Renal pelvis (tissue), 1 donor: ENCODE measurements at regions not wholly inside any gene's neighbourhood (a gene's known extent, or its start where the extent isn't known, plus 50 kb on each side); places are given as distances from the start of the nearest gene placed in this dataset.
A peak's percentile ranks its signal among the peaks of the same experiment; 100 is the strongest.

Source experiments
- DNase-seq: peaks from one replicate; pipeline ENCODE4 v3.0.0-alpha.2; 2013

- no peak for DNase-seq
Measured at GRCh38 chr10:30256084-30256483, 93.0 kb downstream of the MTPAP start.

GRCh38 chr10:30254926-30255325 lies 94.2 kb downstream of the MTPAP start:
- DNase-seq = no peak

DNA sequence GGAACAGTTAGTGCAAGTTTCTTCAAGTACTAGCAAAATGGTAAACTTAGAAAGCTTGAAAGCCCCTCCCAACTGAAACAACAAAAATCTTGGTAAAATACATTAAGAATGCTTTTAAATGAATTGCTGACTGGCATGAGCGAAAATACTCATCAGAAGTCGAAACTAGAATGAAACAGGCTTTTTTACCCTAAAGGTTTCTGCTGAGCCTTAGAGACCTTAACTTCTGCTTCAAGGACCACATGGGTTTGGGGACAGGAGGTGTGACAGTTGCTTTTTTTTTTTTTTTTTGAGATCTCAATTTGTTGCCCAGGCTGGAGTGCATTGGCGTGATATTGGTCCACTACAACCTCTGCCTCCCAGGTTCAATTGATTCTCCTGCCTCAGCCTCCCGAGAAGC lies 100.3 kb downstream of the MTPAP start:
- no peak for DNase-seq

DNA sequence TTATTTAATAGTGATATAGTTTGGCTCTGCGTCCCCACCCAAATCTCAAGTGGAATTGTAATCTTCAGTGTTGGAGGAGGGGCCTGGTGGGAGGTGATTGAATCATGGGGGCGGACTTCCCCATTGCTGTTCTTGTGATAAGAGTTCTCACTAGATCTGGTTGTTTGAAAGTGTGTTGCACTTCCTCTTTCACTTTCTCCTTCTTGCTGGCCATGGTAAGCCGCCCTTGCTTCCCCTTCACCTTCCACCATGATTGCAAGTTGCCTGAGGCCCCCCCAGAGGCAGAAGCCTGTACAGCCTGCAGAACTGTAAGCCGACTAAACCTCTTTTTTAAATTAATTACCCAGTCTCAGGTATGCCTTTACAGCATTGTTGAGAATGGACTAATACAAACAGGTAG lies 101.4 kb downstream of the MTPAP start:
- no peak for DNase-seq

DNA sequence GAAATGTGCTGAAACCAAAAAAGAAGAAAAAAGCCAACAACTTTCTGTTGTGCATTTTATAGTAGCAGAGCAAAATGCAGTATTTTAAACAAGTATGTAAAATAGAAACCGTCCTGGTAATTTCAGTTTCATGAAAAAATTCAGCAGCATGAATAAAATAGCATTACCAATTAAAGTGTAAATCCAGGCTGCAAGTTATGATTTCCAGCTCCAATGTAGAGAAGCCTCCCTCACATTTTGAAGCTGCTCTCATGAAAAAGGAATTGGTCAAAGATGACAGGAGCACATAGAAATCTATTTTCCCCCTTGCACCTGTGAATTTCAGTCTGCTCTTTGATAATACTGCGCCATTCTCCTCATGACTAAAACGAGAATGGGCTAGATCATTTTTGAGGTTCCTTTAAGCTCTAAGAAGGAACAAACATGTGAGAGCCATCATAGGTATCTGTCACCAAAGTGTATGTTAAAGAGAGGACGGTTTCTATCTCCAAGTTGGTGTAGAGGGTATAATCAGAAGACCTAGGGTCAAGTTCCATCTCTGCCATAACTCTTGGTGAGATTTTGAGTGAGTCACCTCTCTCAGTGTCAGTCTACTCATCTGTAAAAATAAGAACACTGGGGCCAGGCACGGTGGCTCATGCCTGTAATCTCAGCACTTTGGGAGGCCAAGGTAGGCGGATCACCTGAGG lies 107.5 kb downstream of the MTPAP start:
- no peak for DNase-seq

GRCh38 chr10:30238836-30239235 lies 110.2 kb downstream of the MTPAP start:
- DNase-seq = no peak

DNA sequence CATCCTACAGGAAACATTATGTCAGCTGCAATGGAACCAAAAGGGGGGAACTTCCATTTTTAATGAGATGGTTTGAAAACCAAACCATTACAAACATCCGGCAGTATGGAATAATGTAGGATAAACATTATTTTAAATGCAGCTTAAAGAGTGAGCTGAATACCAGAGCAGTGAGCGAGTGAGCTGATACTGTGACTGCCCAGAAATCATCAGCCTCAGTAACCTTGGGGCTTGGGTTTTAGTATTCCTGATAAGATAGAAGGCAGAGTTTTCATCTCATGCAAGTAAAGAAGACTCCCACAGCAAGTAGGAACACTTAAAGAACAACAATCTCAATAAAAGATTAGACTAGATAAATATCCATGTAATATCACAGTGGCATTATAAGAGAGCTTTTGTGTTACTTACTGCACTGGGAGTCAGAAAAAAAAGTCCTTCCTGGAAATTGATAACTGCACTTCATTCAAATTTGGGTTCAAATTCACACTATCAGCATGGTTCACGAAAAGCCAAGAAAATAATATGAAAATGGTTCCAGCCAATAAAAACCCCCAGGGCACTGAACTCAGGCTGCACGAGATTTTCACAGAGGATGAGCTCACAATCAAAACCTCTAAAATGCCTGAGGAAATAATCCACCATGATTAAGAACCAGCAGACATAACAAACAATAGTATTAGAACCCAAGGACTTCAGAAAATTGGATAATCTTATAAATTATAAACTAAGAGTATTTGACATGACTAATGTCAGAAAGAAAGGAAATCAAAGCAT lies 115.7 kb downstream of the MTPAP start:
- no peak for DNase-seq

- DNase-seq = no peak
Measured at GRCh38 chr10:30231709-30232108, 117.4 kb downstream of the MTPAP start.

DNA sequence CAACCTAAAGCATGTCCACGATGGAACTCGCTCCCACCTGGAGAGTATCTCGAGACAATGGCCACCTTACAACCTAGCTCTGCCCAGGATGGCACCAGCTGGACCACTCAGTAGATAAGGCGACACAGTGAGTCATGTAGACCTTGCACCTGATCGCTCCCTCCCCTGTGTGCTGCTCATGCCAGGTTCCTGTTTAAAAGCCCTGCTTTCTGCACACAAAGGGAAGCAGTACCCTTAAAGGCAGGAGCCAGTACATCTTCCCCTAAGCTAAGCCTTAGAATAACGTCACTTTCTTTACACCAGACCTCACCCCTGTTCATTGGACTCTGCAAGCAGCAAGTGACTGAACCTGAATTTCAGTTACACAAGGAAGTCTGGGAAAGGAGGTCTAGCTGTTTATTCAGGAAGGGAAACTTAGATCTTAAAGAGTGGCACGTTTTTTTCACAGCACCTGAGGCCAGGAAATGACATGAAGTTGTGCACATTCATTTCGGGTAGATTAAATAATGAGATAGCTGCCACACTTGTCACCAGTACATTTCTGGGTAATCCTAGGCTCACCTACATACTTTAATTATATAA lies 117.9 kb downstream of the MTPAP start:
- DNase-seq = no peak

- no peak for DNase-seq
Measured at GRCh38 chr10:30229536-30229935, 119.5 kb downstream of the MTPAP start.

- DNase-seq = no peak
Measured at GRCh38 chr10:30228417-30229036, 120.6 kb downstream of the MTPAP start.

- DNase-seq = no peak
Measured at GRCh38 chr10:30227481-30227880, 121.6 kb downstream of the MTPAP start.

- peak; percentile 64 for DNase-seq
Measured at GRCh38 chr10:30219971-30220751, 128.9 kb downstream of the MTPAP start.

- DNase-seq = no peak
Measured at GRCh38 chr10:30216821-30217220, 132.3 kb downstream of the MTPAP start.

DNA sequence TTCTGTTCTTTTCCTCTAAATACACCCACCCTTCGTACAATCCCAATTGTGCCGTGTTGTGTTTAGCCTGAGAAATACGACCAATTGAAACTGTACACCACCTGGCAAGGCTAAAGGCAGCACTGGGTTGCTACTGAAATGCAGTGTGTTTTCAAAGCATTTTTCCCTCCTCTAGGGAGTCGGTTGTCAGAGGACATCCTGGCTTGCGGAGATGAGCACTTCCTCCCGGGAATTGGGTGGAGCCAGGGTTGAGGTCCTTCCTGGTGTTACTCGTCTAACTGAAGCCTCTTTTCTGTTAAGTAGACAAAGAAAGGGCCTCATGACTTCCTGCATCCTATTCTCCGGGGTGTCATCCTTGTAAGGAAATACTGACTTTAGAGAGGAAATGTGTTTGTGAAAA lies 133.5 kb downstream of the MTPAP start:
- peak; percentile 58 for DNase-seq

DNA sequence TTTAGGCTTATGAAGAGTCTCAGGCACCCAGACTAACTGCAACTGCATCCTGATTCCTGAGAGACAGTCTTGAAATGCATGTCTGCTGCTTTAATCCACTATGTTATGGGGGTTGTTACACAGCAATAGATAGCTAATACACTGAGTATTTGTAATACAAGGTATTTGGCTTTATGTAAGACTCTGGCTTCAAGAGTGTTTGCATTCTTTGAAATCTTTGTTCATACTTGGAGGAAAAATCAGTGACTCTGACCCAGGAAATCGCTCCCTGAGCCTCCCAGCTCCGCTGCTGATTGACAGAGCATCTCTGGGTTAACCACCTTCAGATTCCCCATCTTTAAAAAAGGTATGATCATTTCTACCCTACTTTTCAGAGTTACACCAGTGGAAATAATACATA lies 133.9 kb downstream of the MTPAP start:
- DNase-seq = no peak

DNA sequence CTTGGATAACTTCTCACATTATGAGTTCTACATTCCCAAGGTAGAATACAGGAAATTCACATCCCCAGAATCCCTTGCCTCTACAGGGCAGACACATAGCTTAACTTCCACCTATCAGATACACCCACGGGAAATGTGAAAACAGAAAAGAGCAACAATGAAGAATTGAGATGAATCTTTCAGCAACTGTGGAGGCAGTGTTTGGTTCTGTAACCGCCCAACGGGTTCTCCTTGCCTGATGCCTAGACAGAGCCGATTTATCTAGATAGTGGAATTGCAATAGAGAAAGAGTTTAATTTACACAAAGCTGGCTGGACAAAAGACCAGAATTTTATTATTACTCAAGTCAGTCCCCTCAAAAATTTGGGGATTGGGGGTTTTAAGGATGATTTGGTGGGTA lies 138.8 kb downstream of the MTPAP start:
- DNase-seq = no peak

DNA sequence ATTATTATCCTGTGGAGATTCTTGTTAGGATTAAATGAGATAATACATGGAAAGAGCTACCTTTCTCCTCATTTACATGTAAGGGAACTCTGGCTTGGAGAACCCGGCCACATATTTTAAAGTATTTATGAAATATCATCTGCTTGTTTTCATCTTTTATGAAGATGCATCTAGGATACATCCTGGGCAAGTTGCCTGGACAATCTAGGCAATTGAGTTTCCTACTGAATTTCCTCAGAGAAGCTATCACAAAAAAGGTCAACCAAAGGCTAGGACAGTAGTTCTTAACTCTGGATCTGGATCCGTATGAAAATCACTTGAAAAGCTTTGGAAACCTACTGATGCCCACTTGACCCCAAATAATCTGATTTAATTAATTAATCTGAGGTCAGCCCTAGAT lies 140.7 kb downstream of the MTPAP start:
- DNase-seq = no peak

DNA sequence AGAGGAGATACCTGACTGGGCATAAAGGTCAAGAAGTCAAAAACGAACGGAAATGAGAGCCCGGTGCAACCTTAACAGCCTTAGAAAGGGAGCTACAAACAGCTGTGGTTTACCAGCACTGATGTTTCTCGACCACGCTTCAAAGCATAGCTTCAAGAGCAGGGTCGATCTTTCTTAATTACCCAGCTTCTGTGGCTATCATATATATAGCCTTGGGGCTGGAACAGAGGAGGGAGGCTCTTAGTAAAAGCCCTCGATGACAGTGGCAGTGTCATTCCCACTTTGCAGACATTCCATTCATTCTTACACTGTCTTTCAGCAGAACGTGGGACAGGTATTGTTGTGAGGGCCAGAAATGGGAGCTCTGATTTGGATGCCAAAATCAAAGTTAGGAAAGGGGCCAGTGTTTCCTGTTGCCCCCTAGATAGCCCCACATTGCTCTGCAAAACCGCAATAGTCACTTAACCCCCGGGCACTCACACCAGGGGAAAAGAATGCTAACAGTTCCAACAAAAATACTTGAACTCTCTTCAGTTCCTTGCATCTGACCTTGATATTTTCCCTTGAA lies 141.5 kb downstream of the MTPAP start:
- peak; percentile 56 for DNase-seq

GRCh38 chr10:30200017-30200415 lies 140.6 kb upstream of the JCAD start:
- no peak for DNase-seq

- DNase-seq = no peak
Measured at GRCh38 chr10:30199376-30200016, 140.1 kb upstream of the JCAD start.
